ENCODE measurements at regions not wholly inside any gene's neighbourhood (a gene's known extent, or its start where the extent isn't known, plus 50 kb on each side); places are given as distances from the start of the nearest gene placed in this dataset.

- TF ChIP-seq ARNTL (CRISPR knock-in tag; IDR thresholded peaks at IDR 0.05; ENCODE audit: borderline replicate concordance, low read depth) (no peak), PATZ1 (CRISPR knock-in tag; IDR thresholded peaks at IDR 0.05; ENCODE audit: borderline replicate concordance) (no peak), BACH2 (CRISPR knock-in tag; IDR thresholded peaks at IDR 0.05; ENCODE audit: borderline replicate concordance) (no peak), OSR1 (CRISPR knock-in tag; IDR thresholded peaks at IDR 0.05) (no peak)
- TF ChIP-seq, protein P1, sequence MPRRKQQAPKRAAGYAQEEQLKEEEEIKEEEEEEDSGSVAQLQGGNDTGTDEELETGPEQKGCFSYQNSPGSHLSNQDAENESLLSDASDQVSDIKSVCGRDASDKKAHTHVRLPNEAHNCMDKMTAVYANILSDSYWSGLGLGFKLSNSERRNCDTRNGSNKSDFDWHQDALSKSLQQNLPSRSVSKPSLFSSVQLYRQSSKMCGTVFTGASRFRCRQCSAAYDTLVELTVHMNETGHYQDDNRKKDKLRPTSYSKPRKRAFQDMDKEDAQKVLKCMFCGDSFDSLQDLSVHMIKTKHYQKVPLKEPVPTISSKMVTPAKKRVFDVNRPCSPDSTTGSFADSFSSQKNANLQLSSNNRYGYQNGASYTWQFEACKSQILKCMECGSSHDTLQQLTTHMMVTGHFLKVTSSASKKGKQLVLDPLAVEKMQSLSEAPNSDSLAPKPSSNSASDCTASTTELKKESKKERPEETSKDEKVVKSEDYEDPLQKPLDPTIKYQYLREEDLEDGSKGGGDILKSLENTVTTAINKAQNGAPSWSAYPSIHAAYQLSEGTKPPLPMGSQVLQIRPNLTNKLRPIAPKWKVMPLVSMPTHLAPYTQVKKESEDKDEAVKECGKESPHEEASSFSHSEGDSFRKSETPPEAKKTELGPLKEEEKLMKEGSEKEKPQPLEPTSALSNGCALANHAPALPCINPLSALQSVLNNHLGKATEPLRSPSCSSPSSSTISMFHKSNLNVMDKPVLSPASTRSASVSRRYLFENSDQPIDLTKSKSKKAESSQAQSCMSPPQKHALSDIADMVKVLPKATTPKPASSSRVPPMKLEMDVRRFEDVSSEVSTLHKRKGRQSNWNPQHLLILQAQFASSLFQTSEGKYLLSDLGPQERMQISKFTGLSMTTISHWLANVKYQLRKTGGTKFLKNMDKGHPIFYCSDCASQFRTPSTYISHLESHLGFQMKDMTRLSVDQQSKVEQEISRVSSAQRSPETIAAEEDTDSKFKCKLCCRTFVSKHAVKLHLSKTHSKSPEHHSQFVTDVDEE (CRISPR knock-in tag; IDR thresholded peaks at IDR 0.05): no peak
Observed at GRCh38 chr1:157286646-157287420, 148.6 kb upstream of the ETV3 start.

Data from SK-N-SH treated with all-trans-retinoic acid at 6 μM for 48 hours (cell line).